ENCODE measurements at regions not wholly inside any gene's neighbourhood (a gene's known extent, or its start where the extent isn't known, plus 50 kb on each side); places are given as distances from the start of the nearest gene placed in this dataset.

- Histone ChIP-seq H2AFZ (ENCODE audit: low read length) (no peak overlapping the region), H4K20me1 (ENCODE audit: control insufficient read depth, insufficient read depth, insufficient read length) (no peaks in the 10 kb centered on the region), H3K4ac (ENCODE audit: low read depth, low read length) (no peak overlapping the region), H3K4me2 (ENCODE audit: insufficient read depth, insufficient read length, low read length) (no peak overlapping the region), H3K9ac (ENCODE audit: extremely low read depth, insufficient read length, low read length) (no peak overlapping the region), H4K5ac (ENCODE audit: insufficient read length, low read depth, low read length) (no peak overlapping the region), H3K79me2 (ENCODE audit: insufficient read depth, low read length) (no peaks in the 10 kb centered on the region), H4K8ac (replicated peaks; ENCODE audit: insufficient read length, low read depth, low read length) (no peak overlapping the region), H3K27me3 (ENCODE audit: insufficient read depth, low read length) (no peaks in the 10 kb centered on the region), H3T11ph (ENCODE audit: low read length) (no peak overlapping the region), H2AK5ac (ENCODE audit: insufficient read length, low read length) (no peak overlapping the region), H4K91ac (ENCODE audit: insufficient read length, low read depth, low read length) (no peak overlapping the region), H2BK20ac (ENCODE audit: low read depth, low read length, poor library complexity, severe bottlenecking) (no peak overlapping the region), H3K23me2 (ENCODE audit: insufficient read length, low read depth, low read length, poor library complexity, severe bottlenecking) (no peaks in the 10 kb centered on the region), H3K23ac (ENCODE audit: insufficient read length, low read depth, low read length) (no peak overlapping the region), H3K4me1 (ENCODE audit: insufficient read depth, low read length) (peaks cover 8% of the 10 kb centered on the region; the same call in 1 of the 2 replicates), H2BK120ac (ENCODE audit: low read depth, low read length, poor library complexity, severe bottlenecking) (no peak overlapping the region), H3K27ac (ENCODE audit: insufficient read length, low read depth, low read length) (no peak overlapping the region), H2BK12ac (ENCODE audit: insufficient read length, low read depth, low read length) (no peak overlapping the region), H3K18ac (ENCODE audit: insufficient read length, low read depth, low read length) (no peak overlapping the region), H2BK5ac (ENCODE audit: insufficient read length, low read length) (no peak overlapping the region), H3K9me3 (ENCODE audit: control insufficient read depth, low read depth, low read length) (no peaks in the 10 kb centered on the region), H3K56ac (ENCODE audit: insufficient read length, low read depth, low read length) (no peak overlapping the region), H2BK15ac (ENCODE audit: low read depth, low read length) (no peak overlapping the region; the same call in 1 of the 2 replicates), H3K14ac (ENCODE audit: insufficient read depth, low read length) (no peak overlapping the region), H3K79me1 (ENCODE audit: insufficient read depth, low read depth, low read length, poor library complexity, severe bottlenecking) (no peaks in the 10 kb centered on the region)
- WGBS (ENCODE audit: extremely low coverage, insufficient read length, low lambda C conversion rate), result no CpG with 5 or more reads among the region's 5 CpGs
- no peak for DNase-seq
- Mint-ChIP-seq H3K27me3 (ENCODE audit: low read depth) (no peaks in the 10 kb centered on the region), H3K4me1 (peaks cover 33 to 37% of the 10 kb centered on the region in 2 experiments), H3K9me3 (peaks cover 10 to 13% of the 10 kb centered on the region in 2 experiments), H3K36me3 (ENCODE audit: insufficient read depth in 1 of 3, low read depth in 3 of 3) (peaks cover 4 to 14% (median 13%) of the 10 kb centered on the region in 3 experiments), H3K4me3 (no peak overlapping the region), H3K27ac (no peak overlapping the region)
- TF ChIP-seq CTCF (conservative IDR thresholded peaks at IDR 0.05), result no peak
These were observed 286.5 kb upstream of the ERCC4 start for GRCh38 chr16:13633391-13633861.
